H1 (cell line): ENCODE measurements at regions not wholly inside any gene's neighbourhood (a gene's known extent, or its start where the extent isn't known, plus 50 kb on each side); places are given as distances from the start of the nearest gene placed in this dataset.

ENCODE experiments used
- BACH1 ChIP-seq: IDR thresholded peaks from 2 replicates; pipeline ENCODE4 v1.6.1; 2012; ENCODE audit warnings: low read length, improper control_type of control experiment
- E2F6 ChIP-seq: IDR thresholded peaks from 2 replicates; pipeline ENCODE4 v1.6.1; 2012; ENCODE audit warnings: inconsistent platforms
- MAFK ChIP-seq: IDR thresholded peaks from 2 replicates; pipeline ENCODE4 v1.6.1; 2012; ENCODE audit warnings: low read depth, mild to moderate bottlenecking, improper control_type of control experiment, low read length
- POLR2A ChIP-seq, 2 experiments: IDR thresholded peaks; 1 replicate in 1 of 2; 2 replicates in 1 of 2; pipeline ENCODE4 v1.6.1; 2011; ENCODE audit warnings: low read depth in 2 of 2, low read length in 2 of 2, mild to moderate bottlenecking in 2 of 2; ENCODE audit errors: control extremely low read depth in 1 of 2
- RAD21 ChIP-seq, 2 experiments: IDR thresholded peaks in 1 of 2; conservative IDR thresholded peaks in 1 of 2; 2 replicates each; pipeline ENCODE4 v1.6.1; 2011; ENCODE audit warnings: low read depth in 2 of 2, low read length in 2 of 2, improper control_type of control experiment in 1 of 2, inconsistent platforms in 1 of 2, mild to moderate bottlenecking in 1 of 2, moderate library complexity in 1 of 2
- SUZ12 ChIP-seq: fragments of 200-600 bp; sonication (generic); IDR thresholded peaks from 2 replicates; pipeline ENCODE4 v1.6.1; 2012; ENCODE audit warnings: mild to moderate bottlenecking, inconsistent platforms, low read length, moderate library complexity, mixed read lengths
- TCF12 ChIP-seq: IDR thresholded peaks from 2 replicates; pipeline ENCODE4 v1.6.1; 2011; ENCODE audit warnings: low read depth, mild to moderate bottlenecking, low read length

DNA sequence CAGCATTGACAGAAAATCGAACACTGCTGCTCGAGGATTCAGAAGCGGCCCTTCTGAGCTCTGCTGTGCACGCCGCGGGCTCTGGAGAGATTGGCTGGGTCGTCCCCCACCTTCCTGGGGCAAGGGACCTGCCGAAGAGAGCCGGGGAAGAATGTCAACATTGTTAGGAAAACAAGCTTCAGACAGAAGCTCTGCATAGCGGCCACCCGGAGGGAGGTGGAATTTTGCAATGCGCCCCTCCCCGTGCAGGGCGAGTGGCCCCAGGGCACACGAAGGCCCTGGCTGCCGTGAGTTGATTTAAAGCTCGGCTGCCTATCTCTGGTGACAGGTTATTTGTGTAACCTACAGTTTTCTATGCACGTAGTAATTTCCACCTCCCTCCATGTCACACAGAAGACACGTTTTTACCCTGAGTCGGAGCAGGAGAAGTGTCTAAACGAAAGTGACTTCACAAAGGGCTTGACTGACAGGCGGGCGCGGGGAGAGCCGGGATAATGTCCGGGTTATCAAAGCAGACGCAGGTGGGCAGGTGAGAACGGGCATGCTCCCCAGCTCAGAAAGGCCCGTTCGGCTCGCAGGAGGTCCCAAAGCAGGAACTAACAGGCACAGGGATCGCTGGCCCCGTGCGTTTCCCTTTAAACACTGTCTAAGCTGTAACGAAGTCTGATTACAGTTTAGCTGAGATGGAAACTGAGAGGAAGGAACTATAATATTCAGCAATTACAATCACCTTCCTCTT is 84.6 kb downstream of the PDGFA start:
- no peak for TF ChIP-seq POLR2A (IDR thresholded peaks at IDR 0.05; ENCODE audit: control extremely low read depth in 1 of 2, low read depth in 2 of 2, low read length in 2 of 2)
- no peak for TF ChIP-seq MAFK
- no peak for TF ChIP-seq TCF12
- TF ChIP-seq E2F6, result no peak
- TF ChIP-seq RAD21 (IDR thresholded peaks at IDR 0.05 in 1 of 2, conservative IDR thresholded peaks at IDR 0.05 in 1 of 2; ENCODE audit: low read depth in 2 of 2, low read length in 2 of 2), result peak in 1 of 2 experiments; percentile 3; a peak in 1 of 4 replicates
- no peak for TF ChIP-seq BACH1
- TF ChIP-seq SUZ12, result no peak
